HepG2 (cell line): ENCODE measurements at regions not wholly inside any gene's neighbourhood (a gene's known extent, or its start where the extent isn't known, plus 50 kb on each side); places are given as distances from the start of the nearest gene placed in this dataset.

Experiments
- ATAC-seq: fragments of 200-7000 bp; cut with Tn5 transposase; 3 replicates; pipeline ENCODE4 v1.9.1; 2020; ENCODE audit warnings: mild to moderate bottlenecking, moderate library complexity
- BruUV-seq: library from RNA; stranded (reverse); fragments of 400-500 nt; replicated peaks from 2 replicates; lab custom pipeline; 2021; lab: Mats Ljungman, UMichigan
- CTCF ChIA-PET: fragments of 300-600 bp; formaldehyde crosslinking; extraction: SDS; loops from one replicate; lab custom pipeline; 2021; ENCODE audit warnings: low total read pairs, inconsistent platforms, low intra/inter-chr PET ratio; lab: Yijun Ruan, JAX
- POLR2A ChIA-PET: fragments of 350-600 bp; sonication (Branson Sonifier 250); formaldehyde crosslinking; loops from one replicate; lab custom pipeline; 2020; ENCODE audit warnings: antibody characterized with exemption, inconsistent platforms; lab: Yijun Ruan, JAX
- DNase-seq: peaks from one replicate; pipeline ENCODE4 v3.0.0-alpha.2; 2015; ENCODE audit warnings: low spot score
- FAIRE-seq: peaks from 3 replicates; lab custom pipeline; 2011; peaks lifted over from hg19 to GRCh38; lab: Jason Lieb, UNC
- H2AFZ ChIP-seq: one replicate; pipeline ENCODE4 v1.6.1; 2011; ENCODE audit warnings: low read length, inconsistent platforms
- H3K27ac ChIP-seq: fragments of 300-600 bp; 3 replicates; pipeline ENCODE4 v1.8.0; 2011; ENCODE audit warnings: mixed run types, mild to moderate bottlenecking, mixed read lengths, low read length, inconsistent platforms; ENCODE audit not compliant: insufficient read depth; ENCODE audit errors: extremely low read length
- H3K27me3 ChIP-seq, 2 experiments: fragments of 200-600 bp in 1 of 2; 2 replicates in 1 of 2; 3 replicates in 1 of 2; pipeline versions ENCODE4 v1.6.0 to v1.8.0; 2011; ENCODE audit warnings: low read length in 2 of 2, mild to moderate bottlenecking in 2 of 2, moderate library complexity in 2 of 2, inconsistent platforms in 1 of 2; ENCODE audit not compliant: insufficient read depth in 2 of 2, control insufficient read depth in 1 of 2
- H3K36me3 ChIP-seq, 2 experiments: fragments of 200-600 bp in 1 of 2; replicated peaks in 1 of 2; 2 replicates in 1 of 2; 3 replicates in 1 of 2; pipeline versions ENCODE4 v1.5.1 to v1.8.0; 2011; ENCODE audit warnings: low read length in 2 of 2, inconsistent platforms in 1 of 2; ENCODE audit not compliant: insufficient read depth in 2 of 2, control insufficient read depth in 1 of 2
- H3K4me1 ChIP-seq: 2 replicates; pipeline ENCODE4 v1.5.1; 2012; ENCODE audit warnings: low read length, inconsistent platforms; ENCODE audit not compliant: insufficient read depth
- H3K4me2 ChIP-seq: 2 replicates; pipeline ENCODE4 v1.6.0; 2011; ENCODE audit warnings: low read depth, low read length, inconsistent platforms
- H3K4me3 ChIP-seq, 3 experiments: fragments of 200-600 bp in 1 of 3; sonication (generic), shearing (Covaris generic) in 1 of 3; replicated peaks in 1 of 3; 2 replicates each; pipeline ENCODE4 v1.5.1; 2011 to 2016; ENCODE audit warnings: low read length in 3 of 3, inconsistent platforms in 2 of 3, low read depth in 2 of 3, mild to moderate bottlenecking in 2 of 3, control low read depth in 1 of 3, mixed read lengths in 1 of 3; ENCODE audit not compliant: insufficient read depth in 1 of 3
- H3K79me2 ChIP-seq: one replicate; pipeline ENCODE4 v1.6.1; 2011; ENCODE audit warnings: low read length, inconsistent platforms; ENCODE audit not compliant: insufficient read depth
- H3K9ac ChIP-seq: 2 replicates; pipeline ENCODE4 v1.6.0; 2011; ENCODE audit warnings: mild to moderate bottlenecking, low read depth, low read length, inconsistent platforms; ENCODE audit not compliant: insufficient read depth
- H3K9me3 ChIP-seq: 2 replicates; pipeline ENCODE4 v1.5.1; 2012; ENCODE audit warnings: mild to moderate bottlenecking, low read length
- H4K20me1 ChIP-seq: 2 replicates; pipeline ENCODE4 v1.6.0; 2011; ENCODE audit warnings: inconsistent platforms, mild to moderate bottlenecking, low read length, moderate library complexity; ENCODE audit not compliant: insufficient read depth
- KLF13 ChIP-seq: sonication (generic); formaldehyde crosslinking; IDR thresholded peaks from 2 replicates; pipeline ENCODE4 v1.4.0; 2020; ENCODE audit warnings: mild to moderate bottlenecking, missing genetic modification reagents
- PRMT3 ChIP-seq: sonication (generic); formaldehyde crosslinking; IDR thresholded peaks from 2 replicates; pipeline ENCODE4 v1.8.1; 2022; ENCODE audit warnings: low read depth, mild to moderate bottlenecking, moderate library complexity, missing genetic modification reagents, borderline replicate concordance
- PTBP1 ChIP-seq: fragments of 200-400 bp; formaldehyde crosslinking; IDR thresholded peaks from 2 replicates; pipeline ENCODE4 v1.6.1; 2018; ENCODE audit warnings: low read length, low read depth; ENCODE audit not compliant: poor library complexity, severe bottlenecking
- USF2 ChIP-seq, 2 experiments: sonication (generic) in 1 of 2; formaldehyde crosslinking in 1 of 2; IDR thresholded peaks; 2 replicates each; pipeline versions ENCODE4 v1.5.1 to v1.6.1; 2011 to 2020; ENCODE audit warnings: borderline replicate concordance in 1 of 2, low read depth in 1 of 2, low read length in 1 of 2, mild to moderate bottlenecking in 1 of 2, missing genetic modification reagents in 1 of 2, moderate library complexity in 1 of 2
- ZBTB7A ChIP-seq: sonication (generic); formaldehyde crosslinking; IDR thresholded peaks from 2 replicates; pipeline ENCODE4 v1.8.0; 2022; ENCODE audit warnings: mild to moderate bottlenecking, missing genetic modification reagents
- ZNF224 ChIP-seq: sonication (generic); formaldehyde crosslinking; IDR thresholded peaks from 2 replicates; pipeline ENCODE4 v1.5.0; 2020; ENCODE audit warnings: mild to moderate bottlenecking, missing genetic modification reagents
- ZNF530 ChIP-seq: sonication (generic); formaldehyde crosslinking; IDR thresholded peaks from 2 replicates; pipeline ENCODE4 v1.5.0; 2020; ENCODE audit warnings: low read depth, mild to moderate bottlenecking, missing genetic modification reagents
- WGBS: methylation state at CpG from one replicate; pipeline ENCODE4 v1.1.6; 2017; ENCODE audit warnings: low lambda C conversion rate; 5-methylcytosine and 5-hydroxymethylcytosine counted together
- in situ Hi-C: cut with HindIII; loops from 2 replicates; pipeline ENCODE4 v1.10.0; 2017; ENCODE audit warnings: low pct_unique_long_range_greater_than_20kb; ENCODE audit not compliant: extremely low pct_ligation_motif_present
- intact Hi-C: fragments of 100-400 bp; cut with micrococcal nuclease; formaldehyde crosslinking; loops from one replicate; pipeline ENCODE4 v1.10.0; 2022; ENCODE audit not compliant: unreplicated experiment
- TF ChIP-seq, protein P1 (sequence below): sonication (generic); formaldehyde crosslinking; conservative IDR thresholded peaks from 2 replicates; pipeline ENCODE4 v1.5.0; 2020; ENCODE audit warnings: missing genetic modification reagents

DNA sequence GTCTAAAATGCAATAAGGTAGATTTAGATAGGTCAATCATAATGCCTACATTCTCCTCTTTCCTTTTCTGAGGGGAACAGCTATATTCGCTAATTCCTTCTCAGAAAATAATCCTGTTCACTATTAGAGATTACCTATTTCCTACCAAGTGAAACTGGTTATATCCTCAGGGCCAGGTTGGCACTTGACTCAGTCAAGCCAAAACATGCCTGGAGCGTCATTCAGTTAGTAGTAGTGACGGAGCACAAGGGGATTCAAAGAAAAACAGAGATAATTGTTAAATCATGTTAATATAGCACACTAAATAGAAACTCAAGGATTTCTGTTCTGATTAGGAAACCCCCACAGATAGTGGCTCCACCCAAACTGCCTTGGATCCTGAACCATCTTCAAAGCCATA is 515.4 kb upstream of the PTPRD start:
- no TSS peak for BruUV-seq
- 0% methylated on average over 3 of the region's 3 CpGs for WGBS

More for the DNA sequence above, 515.4 kb upstream of the PTPRD start:
- in situ Hi-C loops: no loop called here
- Histone ChIP-seq H3K4me3 (no peak overlapping the region), H3K4me1 (no peaks in the 10 kb centered on the region), H3K9ac (no peak overlapping the region), H3K9me3 (peaks cover 80% of the 10 kb centered on the region), H3K27me3 (no peaks in the 10 kb centered on the region), H3K4me2 (no peak overlapping the region), H3K27ac (no peak overlapping the region), H4K20me1 (no peaks in the 10 kb centered on the region), H3K79me2 (no peaks in the 10 kb centered on the region), H2AFZ (no peak overlapping the region), H3K36me3 (no peaks in the 10 kb centered on the region)
- POLR2A ChIA-PET: no interaction called here
- ATAC-seq (no peak), DNase-seq (no peak), FAIRE-seq (no peak)
- CTCF ChIA-PET: no interaction called here
- TF ChIP-seq ZNF530 (CRISPR knock-in tag): no peak
- TF ChIP-seq ZNF224 (CRISPR knock-in tag): no peak
- no peak for TF ChIP-seq KLF13
- TF ChIP-seq, protein P1, sequence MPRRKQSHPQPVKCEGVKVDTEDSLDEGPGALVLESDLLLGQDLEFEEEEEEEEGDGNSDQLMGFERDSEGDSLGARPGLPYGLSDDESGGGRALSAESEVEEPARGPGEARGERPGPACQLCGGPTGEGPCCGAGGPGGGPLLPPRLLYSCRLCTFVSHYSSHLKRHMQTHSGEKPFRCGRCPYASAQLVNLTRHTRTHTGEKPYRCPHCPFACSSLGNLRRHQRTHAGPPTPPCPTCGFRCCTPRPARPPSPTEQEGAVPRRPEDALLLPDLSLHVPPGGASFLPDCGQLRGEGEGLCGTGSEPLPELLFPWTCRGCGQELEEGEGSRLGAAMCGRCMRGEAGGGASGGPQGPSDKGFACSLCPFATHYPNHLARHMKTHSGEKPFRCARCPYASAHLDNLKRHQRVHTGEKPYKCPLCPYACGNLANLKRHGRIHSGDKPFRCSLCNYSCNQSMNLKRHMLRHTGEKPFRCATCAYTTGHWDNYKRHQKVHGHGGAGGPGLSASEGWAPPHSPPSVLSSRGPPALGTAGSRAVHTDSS: no peak
- TF ChIP-seq PRMT3 (CRISPR knock-in tag): no peak
- TF ChIP-seq PTBP1: no peak
- no peak for TF ChIP-seq USF2 (IDR thresholded peaks at IDR 0.05; ENCODE audit: low read depth, low read length)
- TF ChIP-seq USF2 (CRISPR knock-in tag; IDR thresholded peaks at IDR 0.05; ENCODE audit: borderline replicate concordance): no peak
- TF ChIP-seq ZBTB7A (CRISPR knock-in tag): no peak
- intact Hi-C loops: no loop called here
